Limb (tissue), 2 donors: ENCODE measurements at regions not wholly inside any gene's neighbourhood (a gene's known extent, or its start where the extent isn't known, plus 50 kb on each side); places are given as distances from the start of the nearest gene placed in this dataset.

Experiments used
- DNase-seq, 2 donors: peaks; one replicate each; pipeline ENCODE4 v3.0.0-alpha.2; 2016; ENCODE audit errors: extremely low spot score in 2 of 2

DNA sequence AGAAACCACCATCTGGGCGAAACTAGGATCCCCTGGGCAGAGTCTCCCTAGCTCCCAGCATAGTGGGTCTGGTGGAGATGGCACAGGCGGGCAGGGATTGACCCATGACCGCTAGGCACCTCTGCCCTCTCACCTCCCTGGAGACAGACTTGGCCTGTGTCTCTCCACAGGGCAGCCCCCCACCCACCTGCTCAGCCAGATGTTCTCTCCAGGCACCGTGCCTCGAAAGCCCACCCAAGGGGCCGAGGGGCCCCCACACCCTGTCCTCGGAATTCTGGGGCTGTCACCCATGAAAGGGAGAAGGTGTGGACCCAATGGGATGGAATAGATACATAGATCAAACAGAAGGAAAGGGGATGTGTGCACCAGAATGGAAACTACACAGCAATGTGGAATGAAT is 229.1 kb upstream of the RTL1 start:
- no peak for DNase-seq

DNA sequence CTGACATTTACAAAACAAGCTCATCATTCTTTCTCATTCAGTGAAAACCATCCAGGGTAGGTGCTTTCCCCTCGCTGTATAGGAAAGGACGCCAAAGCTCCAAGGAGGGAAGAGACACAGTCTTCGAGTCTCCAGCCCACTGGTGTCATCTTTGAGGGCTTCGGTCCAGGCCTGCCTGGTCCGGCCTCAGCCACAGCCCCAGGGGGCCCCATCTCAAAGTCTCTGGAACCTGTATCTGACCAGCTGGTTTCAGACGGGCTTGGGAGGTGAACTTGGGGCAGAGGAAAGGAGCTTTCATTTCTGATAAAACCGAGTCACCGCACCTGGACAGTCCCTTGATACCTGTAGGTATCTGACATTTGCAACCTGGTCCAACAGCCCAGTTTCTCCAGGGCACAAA is 229.5 kb upstream of the RTL1 start:
- no peak for DNase-seq

DNA sequence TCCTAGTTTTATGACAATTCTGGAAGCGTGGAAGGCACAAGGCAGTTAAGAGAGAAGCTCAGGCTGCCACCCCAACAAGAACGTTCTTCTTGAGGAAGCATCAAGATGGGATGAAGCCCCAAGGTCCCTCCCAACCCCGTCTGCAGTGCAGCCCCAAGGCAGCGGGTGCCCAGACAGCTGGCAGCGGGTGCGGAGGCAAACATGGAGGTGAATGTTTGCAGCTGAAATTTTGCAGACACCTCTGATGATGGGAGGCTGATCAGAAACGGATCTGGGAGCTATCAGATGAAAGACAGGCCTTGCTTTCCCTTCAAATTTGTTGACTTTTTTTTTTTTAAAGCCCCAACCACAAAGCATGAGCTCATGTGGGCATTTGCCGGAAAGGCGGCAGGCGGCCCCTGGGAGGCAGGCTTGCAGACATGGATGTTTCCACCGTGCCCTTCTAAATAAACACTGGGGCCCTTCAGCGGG is 230.7 kb upstream of the RTL1 start:
- no peak for DNase-seq

DNA sequence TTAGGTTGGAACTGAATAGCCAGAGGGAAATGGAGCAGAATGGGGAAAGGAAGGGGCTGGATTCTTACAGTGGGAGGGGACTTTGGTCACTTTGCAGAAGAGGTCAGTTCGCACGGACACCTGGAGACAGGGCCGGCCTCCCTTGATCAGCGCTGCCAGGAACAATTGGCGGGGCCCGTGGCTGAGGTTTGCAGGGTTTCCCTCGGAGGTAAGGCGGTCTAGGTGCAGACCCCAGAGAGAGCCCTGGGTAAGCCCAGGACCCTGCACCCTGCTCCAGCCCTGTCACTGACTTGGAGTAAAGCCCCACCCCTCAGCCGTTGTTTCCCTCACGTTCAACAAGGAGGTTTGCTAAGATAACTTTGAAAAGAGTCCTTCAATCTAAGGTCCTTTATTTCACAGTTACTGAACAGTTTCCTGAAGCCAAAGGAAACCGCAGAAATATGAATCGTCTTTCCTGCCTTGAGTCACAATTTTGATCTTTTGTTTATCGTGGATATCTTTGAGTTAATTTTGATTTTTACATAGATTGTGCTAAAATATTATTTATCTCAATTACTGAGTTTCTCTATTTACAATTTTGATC is 231.4 kb upstream of the RTL1 start:
- DNase-seq: no peak

DNA sequence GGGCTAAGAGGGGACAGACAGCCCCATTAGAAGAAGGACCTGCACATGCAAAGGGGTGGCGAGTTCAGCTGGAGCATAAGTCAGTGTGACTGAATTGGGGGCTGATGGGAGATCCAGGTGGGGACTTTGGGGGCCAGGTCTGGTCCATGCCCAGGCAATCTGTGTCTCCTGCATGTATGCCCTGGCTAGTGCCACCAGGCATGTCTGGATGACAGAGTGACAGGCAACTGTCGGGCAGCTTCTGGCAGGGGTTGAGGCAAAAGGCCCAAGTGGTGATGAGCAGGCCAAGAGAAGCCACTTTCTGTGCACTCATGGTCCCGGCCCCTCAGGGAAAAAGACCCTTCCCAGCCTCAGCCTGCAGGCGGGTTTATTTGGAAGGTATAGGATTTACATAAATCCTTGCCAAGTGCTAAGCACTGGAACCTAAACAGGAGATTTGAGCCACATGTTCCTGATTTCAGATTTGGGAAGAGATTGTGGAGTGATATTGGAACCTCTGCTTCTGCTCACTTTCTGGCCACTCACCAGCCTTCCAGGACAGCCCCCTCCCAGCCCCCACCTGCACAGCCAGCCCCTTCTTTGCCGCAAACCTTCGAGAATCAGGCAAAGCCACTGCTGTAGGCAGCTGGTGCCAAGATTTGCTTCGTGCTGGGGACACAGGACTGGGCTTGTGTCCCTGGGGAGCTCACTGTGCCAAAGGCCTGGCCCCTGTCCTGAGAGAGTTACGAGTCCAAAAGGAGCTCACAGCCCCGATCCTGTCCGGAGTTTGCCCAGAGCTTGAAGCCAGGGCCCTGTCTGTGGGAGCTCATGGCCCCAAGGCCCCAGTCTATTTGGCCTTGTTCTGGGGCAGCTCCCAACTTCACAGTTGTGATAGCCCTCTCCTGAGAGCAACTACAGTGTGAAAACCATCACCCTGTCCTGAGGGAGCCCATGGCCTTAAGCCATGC is 232.5 kb upstream of the RTL1 start:
- no peak for DNase-seq

DNA sequence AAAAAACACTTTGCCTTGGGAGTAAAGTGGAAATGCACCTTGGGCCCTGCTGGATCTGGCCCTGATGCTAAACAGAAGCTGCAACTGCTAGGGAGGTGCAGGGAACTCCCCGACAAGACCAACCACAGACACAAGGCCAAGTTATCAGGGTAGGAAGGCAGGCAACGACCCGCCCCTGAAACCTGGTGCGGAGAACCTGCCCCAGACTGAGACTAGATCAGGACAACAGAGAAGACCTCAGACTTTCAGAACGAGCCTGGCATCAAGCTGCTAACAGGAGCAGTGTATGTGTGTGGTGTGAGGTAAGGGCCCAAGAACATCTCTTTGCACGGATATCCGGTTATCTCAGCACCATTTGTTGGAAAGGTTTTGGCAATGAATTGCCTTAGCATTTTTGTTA is 233.7 kb upstream of the RTL1 start:
- DNase-seq: no peak

DNA sequence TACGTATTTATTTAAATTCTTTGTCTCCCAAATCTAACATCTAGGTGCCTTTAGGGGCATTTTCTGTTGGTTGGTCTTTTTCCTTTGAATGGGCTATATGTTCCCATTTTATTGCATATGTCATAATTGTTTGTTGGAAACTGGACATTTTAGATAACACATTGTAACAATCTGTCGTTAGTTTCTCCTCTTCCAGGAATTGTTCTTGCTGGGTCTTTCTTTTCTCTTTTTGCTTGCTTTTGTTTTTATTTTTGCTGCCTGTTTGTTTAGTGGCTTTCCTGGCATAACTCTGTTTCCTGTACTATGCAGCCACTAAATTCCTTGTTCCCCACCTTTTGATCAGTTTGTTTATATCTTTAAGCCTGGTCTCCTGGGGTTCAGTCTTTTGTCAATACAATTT is 244.3 kb upstream of the RTL1 start:
- no peak for DNase-seq

DNA sequence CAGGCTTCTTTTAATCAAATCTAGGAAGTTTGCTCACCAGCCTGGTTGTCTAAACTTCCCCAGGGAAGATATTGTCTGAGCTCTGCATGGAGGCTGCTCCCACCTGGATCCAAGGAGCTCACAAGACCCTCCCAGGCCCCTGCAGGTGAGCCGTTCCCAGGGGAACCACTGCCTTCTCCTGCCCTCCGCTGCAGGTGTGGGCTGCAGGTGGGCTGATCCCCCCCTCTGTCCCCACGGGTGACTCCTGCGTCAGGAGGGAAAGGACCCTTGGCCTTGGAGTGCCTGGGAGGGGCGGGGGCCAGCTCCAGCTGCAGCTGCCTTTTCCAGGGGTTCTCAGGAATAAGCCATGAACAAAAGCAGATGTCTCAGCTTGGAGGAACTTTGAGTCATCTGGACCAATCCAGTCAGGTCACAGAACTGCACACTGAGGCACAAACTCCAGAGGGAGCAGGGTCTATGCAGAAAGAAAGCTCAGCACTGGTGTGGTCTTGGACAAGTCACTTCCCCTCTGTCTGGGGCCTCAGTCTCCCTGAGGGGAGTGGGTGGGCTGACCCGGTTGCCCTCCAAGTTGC is 246.6 kb upstream of the RTL1 start:
- no peak for DNase-seq

DNA sequence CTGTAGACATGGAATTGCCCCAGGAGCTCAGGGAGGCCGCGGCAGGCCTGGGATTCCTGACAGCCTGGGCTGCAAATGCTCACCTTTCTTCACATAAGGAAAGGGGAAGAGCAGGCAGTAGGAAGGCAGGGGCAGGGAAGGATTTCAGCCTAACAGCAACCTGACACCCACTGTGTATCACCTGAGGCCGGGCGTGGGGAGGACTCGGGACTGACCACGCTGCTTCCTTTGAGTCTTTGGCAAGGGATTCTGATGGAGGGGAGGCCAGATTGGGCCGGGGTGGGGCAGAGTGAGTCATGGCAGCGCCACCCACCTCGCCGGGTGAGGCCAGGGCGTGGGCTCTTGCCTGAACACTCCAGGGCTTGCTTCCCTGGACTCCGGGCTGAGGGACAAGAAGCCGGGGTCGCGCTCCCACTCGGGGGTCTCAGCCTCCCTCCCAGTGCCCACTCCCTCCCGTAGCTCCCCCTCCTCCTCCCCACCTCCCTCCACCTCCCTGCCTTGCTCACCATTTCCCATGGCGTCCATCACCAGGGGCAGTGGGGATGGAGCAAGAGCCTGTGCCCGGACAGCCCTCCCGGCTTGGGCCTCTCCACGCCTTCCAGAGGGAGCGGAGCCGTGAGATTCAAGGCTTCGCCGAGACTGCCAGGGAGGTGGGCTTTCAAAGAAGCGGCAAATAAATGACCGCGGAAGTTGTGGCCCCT is 247.9 kb upstream of the RTL1 start:
- DNase-seq: no peak

DNA sequence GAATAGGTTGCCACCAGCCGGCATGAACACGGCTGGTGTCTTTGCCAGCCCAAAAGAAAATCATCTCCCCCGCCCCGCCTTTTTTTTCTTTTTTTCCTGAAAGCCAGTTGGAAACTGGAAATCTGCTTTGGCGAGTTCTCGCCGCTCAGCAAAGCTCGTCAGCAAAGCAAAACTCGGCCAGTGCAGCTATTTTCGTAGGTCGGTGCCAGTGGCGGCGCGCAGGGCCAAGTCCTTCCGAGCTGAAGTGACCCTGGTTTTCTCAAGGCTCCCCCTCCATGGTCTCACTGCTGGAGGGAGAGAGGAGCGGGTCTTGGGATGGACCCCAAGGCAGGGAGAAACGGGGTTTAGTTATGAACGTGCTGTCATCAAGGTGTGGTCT is 248.4 kb upstream of the RTL1 start:
- DNase-seq: no peak

DNA sequence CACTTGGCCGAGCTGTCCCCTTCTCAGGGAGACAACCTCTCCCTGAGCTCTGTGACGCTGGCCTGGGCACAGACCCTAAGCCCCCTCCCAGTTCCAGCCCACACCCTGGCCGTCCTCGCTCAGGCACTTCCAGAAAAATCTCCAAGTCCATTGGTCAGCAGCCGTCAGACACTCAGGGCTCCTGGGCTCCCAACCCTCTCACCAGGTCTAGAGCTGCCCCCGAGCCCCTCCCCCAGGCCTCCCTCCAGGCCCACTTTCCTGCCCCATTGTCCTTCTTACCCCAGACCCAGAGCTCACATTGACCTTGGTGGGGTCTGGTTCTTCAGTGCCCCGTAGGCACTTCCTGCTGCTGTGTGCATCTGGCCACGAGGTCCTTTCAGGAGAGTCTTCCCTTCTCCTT is 249.3 kb upstream of the RTL1 start:
- DNase-seq: no peak

DNA sequence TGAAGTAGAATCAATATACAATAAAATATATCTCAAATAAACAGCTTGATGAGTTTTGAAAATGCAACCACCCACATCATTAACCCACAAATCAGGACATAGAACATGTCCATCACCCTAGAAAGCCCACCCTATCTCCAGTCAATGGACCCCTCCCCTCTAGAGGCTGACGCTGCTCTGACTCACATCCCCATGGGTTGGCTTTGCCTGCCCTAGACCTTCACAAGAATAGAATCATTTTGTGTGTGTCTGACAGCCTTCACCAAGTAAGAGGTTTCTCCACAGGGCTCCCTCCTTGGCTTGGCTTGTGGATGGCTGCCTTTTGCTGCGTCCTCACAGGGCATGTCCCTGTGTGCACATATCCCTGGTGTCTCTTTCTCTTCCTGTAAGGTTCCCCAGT is 250.2 kb upstream of the RTL1 start:
- no peak for DNase-seq

DNA sequence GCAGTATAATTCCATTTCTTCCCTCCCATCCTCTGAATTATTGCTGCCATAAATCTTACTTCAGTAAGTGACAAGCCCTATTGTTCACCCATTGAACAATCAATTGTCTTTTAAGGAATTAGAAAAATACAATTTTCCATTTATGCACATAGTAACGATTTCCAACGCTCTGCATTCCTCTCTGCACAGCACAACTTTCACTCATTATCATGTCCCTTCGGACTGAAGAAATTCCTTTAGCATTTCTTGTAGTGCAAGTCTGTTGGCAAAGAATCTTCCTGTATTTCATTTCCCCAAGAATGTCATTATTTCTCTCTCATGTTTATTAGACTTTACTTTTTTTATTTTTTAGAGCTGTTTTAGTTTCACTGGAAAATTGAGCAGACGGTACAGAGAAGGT is 252.1 kb upstream of the RTL1 start:
- DNase-seq: no peak

DNA sequence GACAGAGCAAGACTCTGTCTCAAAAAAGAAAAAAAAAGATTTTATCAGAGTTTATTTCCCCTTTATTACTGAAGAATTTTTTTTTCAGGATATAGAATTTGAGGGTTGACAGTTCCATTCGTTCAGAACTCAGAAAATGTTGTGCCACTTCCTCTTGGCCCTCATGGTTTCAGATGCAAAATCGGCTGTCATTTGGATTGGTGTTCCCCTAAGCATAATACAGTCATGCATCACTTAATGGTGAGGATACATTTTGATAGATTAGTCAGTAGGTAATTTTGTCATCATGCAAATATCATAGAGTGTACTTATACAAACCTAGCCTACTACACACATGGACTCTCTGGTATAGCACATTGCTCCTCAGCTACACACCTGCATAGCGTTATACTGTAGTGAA is 263.9 kb upstream of the RTL1 start:
- DNase-seq: no peak

DNA sequence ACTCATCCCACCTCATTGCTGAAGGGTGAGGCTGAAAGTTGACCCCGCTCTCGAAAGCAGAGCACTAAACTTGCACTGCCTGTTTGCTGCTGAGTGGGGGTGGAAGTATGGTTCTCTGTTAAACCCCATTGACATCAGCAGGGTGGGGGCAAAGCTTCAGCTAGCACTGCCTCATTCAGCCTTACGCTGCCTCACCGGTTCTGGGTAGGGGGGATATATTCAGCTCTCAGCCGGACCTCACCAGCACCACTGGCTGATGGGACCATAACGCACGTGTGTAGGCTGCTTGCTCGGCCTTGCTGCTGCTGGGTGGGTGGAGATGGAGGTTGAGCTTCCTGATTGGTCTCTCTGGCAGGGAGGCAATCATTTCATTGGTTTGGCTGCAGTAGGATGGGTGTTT is 265.7 kb upstream of the RTL1 start:
- DNase-seq: no peak

DNA sequence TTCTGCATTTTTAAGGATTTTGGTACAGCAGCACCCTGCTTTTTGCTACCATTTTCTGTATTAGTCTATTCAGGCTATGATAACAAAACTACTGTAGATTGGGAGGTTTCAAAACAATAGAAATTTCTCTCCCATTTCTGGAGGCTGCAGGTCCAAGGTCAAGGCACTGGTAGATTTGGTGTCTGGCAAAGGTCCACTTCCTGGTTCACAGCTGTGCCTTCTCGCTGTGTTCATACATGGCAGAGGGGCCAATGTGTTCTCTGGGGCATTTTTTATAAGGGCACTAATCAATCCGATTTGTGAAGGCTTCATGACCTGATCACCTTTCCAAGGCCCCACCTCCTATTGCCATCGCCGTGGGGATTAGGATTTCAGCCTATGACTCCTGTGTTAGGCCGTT is 268.1 kb upstream of the RTL1 start:
- DNase-seq: no peak

DNA sequence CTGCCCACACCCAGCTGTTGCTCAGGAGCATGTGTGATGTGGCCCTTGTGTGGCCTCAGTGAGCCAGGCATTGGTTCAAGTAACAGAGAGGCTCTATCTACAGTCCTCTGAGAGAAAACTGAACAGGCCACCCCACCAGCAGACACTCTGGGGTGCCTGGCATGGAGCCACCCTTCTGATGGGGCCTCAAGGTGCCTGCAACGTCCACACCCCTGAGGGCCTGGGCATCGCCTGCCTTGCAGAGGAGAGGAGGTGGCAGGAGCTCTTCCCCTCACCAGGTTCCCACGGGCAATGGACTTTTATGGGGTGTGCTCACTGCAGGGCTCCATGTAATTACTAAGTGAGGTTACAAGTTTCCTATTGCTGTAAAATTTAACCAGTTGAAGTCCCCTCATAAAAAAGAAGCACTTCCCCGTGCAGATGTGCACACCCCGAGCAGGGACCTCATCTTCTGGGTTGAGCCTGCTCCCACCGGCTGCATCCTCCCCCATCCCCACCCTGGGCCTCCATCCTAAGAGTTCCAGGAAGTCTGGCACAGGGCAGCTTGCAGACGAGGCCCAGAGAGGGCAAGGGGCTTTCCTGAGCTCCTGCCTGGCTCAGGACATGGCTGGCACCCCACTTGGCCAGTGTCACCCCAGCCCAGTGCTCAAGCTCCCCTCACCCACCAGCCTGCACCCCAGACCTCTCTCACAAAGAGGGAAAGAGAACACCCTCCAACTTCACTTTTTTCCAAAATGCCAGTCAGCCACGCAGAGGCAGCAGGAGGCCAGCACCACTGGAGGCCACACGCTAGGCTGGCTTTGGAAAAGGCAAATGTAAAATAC is 270.4 kb upstream of the RTL1 start:
- peak in 1 of 2 donors; percentile 37 for DNase-seq

DNA sequence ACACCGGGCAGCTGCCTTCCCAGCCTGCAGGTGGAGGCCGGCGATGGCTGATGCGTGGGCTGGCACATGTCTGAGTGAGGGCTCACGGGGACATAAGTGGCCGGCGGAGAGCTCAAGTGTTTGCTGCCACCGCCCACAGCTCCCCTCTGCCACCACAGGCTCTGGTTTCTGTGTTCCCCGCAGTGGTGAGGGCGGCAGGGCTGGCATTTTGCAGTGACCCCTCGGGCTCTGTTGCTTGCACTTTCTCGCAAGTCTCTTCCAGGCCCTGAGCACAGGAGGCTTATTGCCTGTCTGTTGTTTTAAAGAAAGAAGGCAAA is 271.0 kb upstream of the RTL1 start:
- no peak for DNase-seq

DNA sequence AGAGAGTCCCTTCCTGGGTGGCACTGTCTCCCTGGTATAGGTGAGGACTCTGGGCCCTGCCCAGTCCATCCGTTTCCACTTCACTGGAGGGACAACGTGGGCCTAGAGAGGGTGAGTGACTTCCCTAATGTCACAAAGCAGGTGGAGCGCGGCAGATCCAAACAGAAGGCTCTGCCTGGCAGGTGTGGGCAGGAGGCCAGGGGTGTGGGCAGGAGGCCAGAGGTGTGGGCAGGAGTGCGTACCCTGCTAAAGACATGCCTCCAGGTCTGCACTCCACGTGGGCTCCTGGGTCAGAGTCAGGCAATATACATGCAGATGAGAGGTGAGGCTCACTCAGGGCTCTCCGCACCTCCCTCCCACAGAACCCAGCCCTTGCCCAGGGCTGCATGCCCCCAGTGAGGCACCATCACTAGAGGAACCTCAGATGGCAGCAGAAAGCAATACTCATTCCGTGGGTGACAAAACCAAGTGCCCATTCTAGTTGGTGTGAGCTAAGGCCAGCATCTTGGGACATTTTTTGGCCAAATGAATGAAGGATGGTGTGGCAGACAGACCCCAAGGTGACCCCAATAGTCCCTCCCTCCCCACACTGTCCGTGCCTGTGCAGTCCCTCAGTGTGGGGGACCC is 271.6 kb upstream of the RTL1 start:
- DNase-seq: no peak

DNA sequence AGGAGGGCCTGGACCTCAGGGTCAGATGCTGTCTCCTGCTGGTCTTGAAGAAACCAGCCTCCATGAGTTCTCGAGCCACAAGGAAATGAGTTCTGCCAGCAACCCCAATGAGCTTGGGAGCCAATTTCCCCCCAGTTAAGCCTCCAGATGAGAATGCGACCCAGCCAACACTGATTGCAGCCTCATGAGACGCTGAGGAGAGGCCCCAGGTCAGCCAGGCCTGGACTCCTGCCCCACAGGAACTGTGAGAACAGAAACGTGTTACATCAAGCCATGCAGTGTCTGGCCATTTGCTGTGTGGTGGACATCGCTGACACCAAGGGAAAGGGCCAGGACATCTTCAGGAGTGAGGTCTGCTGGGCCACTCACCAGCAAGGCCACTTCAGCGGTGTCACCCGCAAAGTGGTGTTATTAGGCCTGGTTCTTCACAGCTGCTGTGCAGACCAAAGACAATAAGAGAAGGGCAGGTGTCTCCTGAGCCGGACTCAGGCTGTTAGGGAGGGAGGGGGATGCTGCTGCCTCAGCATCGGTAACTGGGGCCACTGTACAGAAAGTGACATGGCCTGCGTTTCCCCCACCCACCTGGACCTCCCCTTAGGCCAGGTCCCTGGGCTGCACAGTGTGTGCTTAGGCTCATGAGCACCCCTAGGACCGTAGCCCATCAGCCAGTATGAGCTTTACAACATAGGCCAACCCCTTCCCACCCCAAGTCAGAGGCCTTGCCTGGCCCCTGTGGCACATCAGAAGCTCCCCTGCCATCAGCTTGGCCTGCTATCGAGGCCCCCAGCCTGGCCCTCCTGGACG is 272.4 kb upstream of the RTL1 start:
- DNase-seq: no peak
